ENCODE measurements at regions not wholly inside any gene's neighbourhood (a gene's known extent, or its start where the extent isn't known, plus 50 kb on each side); places are given as distances from the start of the nearest gene placed in this dataset.

DNA sequence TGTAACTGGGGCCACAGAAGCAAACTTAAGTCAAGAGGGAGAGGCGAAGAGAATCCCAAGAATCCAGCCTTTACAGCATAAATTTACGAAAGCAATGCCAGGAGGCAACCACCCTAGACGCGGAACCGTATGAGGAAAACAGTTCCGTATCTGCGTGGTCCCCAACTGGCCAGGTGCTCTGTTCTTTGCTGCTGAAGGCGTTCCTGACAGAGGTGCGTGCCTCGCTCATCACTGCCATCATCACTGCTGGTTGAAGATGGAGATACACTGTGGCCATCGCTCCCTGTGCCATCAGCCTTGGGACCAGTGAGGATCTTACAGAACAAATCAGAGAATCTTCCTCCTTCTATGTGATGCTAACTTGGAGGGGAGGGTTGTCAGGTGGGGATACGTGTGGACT lies 270.5 kb upstream of the B3GAT1 start:
- Histone ChIP-seq H3K4me3 (replicated peaks in 1 of 2; ENCODE audit: low read depth in 1 of 2, low read length in 2 of 2) (no peak overlapping the region), H3K36me3 (ENCODE audit: control insufficient read depth in 1 of 2, insufficient read depth in 2 of 2, low read length in 2 of 2) (no peaks in the 10 kb centered on the region), H3K27me3 (ENCODE audit: insufficient read depth, low read length) (peaks cover 63% of the 10 kb centered on the region), H3K27ac (ENCODE audit: low read depth, low read length) (no peak overlapping the region), H3K4me1 (ENCODE audit: control insufficient read depth in 1 of 2, insufficient read depth in 2 of 2, low read length in 2 of 2) (no peaks in the 10 kb centered on the region), H2AFZ (ENCODE audit: low read depth, low read length, poor library complexity, severe bottlenecking) (no peak overlapping the region), H4K20me1 (ENCODE audit: insufficient read depth) (no peaks in the 10 kb centered on the region), H3K9ac (ENCODE audit: low read length) (no peak overlapping the region), H3K9me2 (ENCODE audit: insufficient read depth) (no peaks in the 10 kb centered on the region), H3K9me3 (ENCODE audit: control insufficient read depth in 1 of 2, insufficient read depth in 1 of 2, low read depth in 1 of 2, low read length in 2 of 2) (no peaks in the 10 kb centered on the region), H3K79me2 (ENCODE audit: insufficient read depth, low read length) (no peaks in the 10 kb centered on the region), H3K4me2 (ENCODE audit: low read length) (no peak overlapping the region)
- intact Hi-C loops (cut with micrococcal nuclease), result no loop called here
- RAD21 ChIA-PET (ENCODE audit: low non-redundant PET in 1 of 2, low total read pairs in 2 of 2, uncharacterized antibody in 2 of 2, unreplicated experiment in 2 of 2), result no interaction called here
- CTCF ChIA-PET, result no interaction called here
- TF ChIP-seq CBX3 (IDR thresholded peaks at IDR 0.05; ENCODE audit: low read depth), result no peak
- no peak for TF ChIP-seq SP1 (IDR thresholded peaks at IDR 0.05; ENCODE audit: low read depth)
- TF ChIP-seq CEBPB (IDR thresholded peaks at IDR 0.05; ENCODE audit: low read depth), result no peak
- no peak for TF ChIP-seq EZH2 (IDR thresholded peaks at IDR 0.05)
- TF ChIP-seq JUND (IDR thresholded peaks at IDR 0.05), result no peak
- BruUV-seq (replicated peaks), result no TSS peak
- POLR2A ChIA-PET, result no interaction called here
- DNase-seq (ENCODE audit: low read depth, low spot score) (no peak), ATAC-seq (no peak)

GRCh38 chr11:134679592-134679991 lies 267.6 kb upstream of the B3GAT1 start:
- Histone ChIP-seq H3K36me3 (ENCODE audit: control insufficient read depth in 1 of 2, insufficient read depth in 2 of 2, low read length in 2 of 2) (no peaks in the 10 kb centered on the region), H3K4me3 (replicated peaks in 1 of 2; ENCODE audit: low read depth in 1 of 2, low read length in 2 of 2) (no peak overlapping the region), H2AFZ (ENCODE audit: low read depth, low read length, poor library complexity, severe bottlenecking) (no peak overlapping the region), H3K4me1 (ENCODE audit: control insufficient read depth in 1 of 2, insufficient read depth in 2 of 2, low read length in 2 of 2) (no peaks in the 10 kb centered on the region), H3K27me3 (ENCODE audit: insufficient read depth, low read length) (peaks cover 55% of the 10 kb centered on the region), H4K20me1 (ENCODE audit: insufficient read depth) (no peaks in the 10 kb centered on the region), H3K9ac (ENCODE audit: low read length) (no peak overlapping the region), H3K4me2 (ENCODE audit: low read length) (no peak overlapping the region), H3K9me3 (ENCODE audit: control insufficient read depth in 1 of 2, insufficient read depth in 1 of 2, low read depth in 1 of 2, low read length in 2 of 2) (no peaks in the 10 kb centered on the region), H3K27ac (ENCODE audit: low read depth, low read length) (no peak overlapping the region), H3K79me2 (ENCODE audit: insufficient read depth, low read length) (no peaks in the 10 kb centered on the region), H3K9me2 (ENCODE audit: insufficient read depth) (no peaks in the 10 kb centered on the region)
- no peak for ATAC-seq
- intact Hi-C loops (cut with micrococcal nuclease), result no loop called here
- BruUV-seq (replicated peaks), result no TSS peak
- TF ChIP-seq EZH2phosphoT487 (IDR thresholded peaks at IDR 0.05; ENCODE audit: borderline replicate concordance) (no peak), ATF3 (IDR thresholded peaks at IDR 0.05) (no peak), CEBPB (IDR thresholded peaks at IDR 0.05; ENCODE audit: low read depth) (no peak), EGR1 (IDR thresholded peaks at IDR 0.05; ENCODE audit: low read depth) (no peak), ZFX (IDR thresholded peaks at IDR 0.05) (no peak), SIN3A (IDR thresholded peaks at IDR 0.05; ENCODE audit: low read depth) (no peak), FOSL1 (IDR thresholded peaks at IDR 0.05; ENCODE audit: low read depth) (no peak)
- no peak for DNase-seq (ENCODE audit: low read depth, low spot score)
- POLR2A ChIA-PET, result no interaction called here
- CTCF ChIA-PET, result no interaction called here
- RAD21 ChIA-PET (ENCODE audit: low non-redundant PET in 1 of 2, low total read pairs in 2 of 2, uncharacterized antibody in 2 of 2, unreplicated experiment in 2 of 2), result no interaction called here

Measured in HCT116 (cell line).